ENCODE measurements at regions not wholly inside any gene's neighbourhood (a gene's known extent, or its start where the extent isn't known, plus 50 kb on each side); places are given as distances from the start of the nearest gene placed in this dataset.

DNA sequence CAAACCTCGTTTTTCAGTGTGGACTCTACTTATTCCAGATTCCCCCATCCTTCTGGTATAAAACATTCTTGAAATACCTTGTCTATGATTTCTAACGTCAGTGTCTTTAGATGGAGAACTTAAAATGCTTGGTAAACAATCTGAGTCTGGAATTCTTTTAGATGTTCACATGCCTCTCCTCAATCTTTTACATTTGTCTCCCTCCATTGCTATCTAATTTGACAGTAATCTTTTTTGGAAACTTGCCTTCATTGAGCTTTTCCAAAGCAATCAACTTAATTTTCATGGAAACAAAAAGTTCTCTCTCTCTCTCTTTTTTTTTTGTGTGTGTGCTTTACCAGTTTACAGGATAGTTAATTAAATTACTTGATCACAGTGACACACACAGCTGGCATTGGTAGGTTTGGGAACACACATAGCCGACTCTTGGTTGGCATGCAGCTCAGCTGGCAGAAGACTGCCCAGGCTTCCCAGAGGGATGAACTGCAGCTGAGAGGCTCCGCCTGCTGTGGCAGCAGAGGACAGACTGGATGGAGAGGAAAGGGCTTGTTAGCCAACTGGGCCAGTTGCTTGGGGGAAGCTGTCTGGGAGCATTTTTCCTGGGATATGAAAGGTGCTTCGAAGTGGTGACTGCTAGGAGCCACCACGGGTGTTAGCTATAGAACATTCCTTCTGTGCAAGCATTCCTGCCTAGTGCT lies 271.3 kb downstream of the ZSWIM6 start:
- Histone ChIP-seq H3K36me3 (ENCODE audit: low read depth) (no peaks in the 10 kb centered on the region), H3K4me1 (replicated peaks; ENCODE audit: insufficient read depth) (0 out of 2 replicates have a peak, but pooled peaks cover 7% of the 10 kb centered on the region), H3K27me3 (ENCODE audit: insufficient read depth, low read depth) (0 out of 2 replicates have a peak, but pooled peaks cover 10% of the 10 kb centered on the region), H3K27ac (no peak overlapping the region), H3K9me2 (ENCODE audit: insufficient read depth) (no peaks in the 10 kb centered on the region), H3K9me3 (ENCODE audit: insufficient read depth, low read depth) (no peaks in the 10 kb centered on the region), H3K4me2 (no peak overlapping the region), H4K20me1 (ENCODE audit: insufficient read depth) (no peaks in the 10 kb centered on the region), H3K4me3 (no peak overlapping the region), H2AFZ (no peak overlapping the region), H3K79me2 (ENCODE audit: low read depth) (no peaks in the 10 kb centered on the region), H3F3A (ENCODE audit: insufficient read depth, low read depth) (no peaks in the 10 kb centered on the region)
- TF ChIP-seq CTCF (conservative IDR thresholded peaks at IDR 0.05) = no peak
- TF ChIP-seq EZH2 (IDR thresholded peaks at IDR 0.05; ENCODE audit: low read depth) = no peak
- intact Hi-C loops (cut with micrococcal nuclease; ENCODE audit: unreplicated experiment) = no loop called here
- ChIA-PET CTCF (no interaction called here), POLR2A (ENCODE audit: unreplicated experiment) (no interaction called here)
- no TSS peak for BruUV-seq (replicated peaks)
- DNase-seq = no peak

GRCh38 chr5:61604076-61605025 lies 272.3 kb downstream of the ZSWIM6 start:
- Histone ChIP-seq H3K4me3 (no peak overlapping the region), H3K27ac (no peak overlapping the region), H3K9me2 (ENCODE audit: insufficient read depth) (no peaks in the 10 kb centered on the region), H4K20me1 (ENCODE audit: insufficient read depth) (no peaks in the 10 kb centered on the region), H2AFZ (no peak overlapping the region), H3K9me3 (ENCODE audit: insufficient read depth, low read depth) (no peaks in the 10 kb centered on the region), H3K27me3 (ENCODE audit: insufficient read depth, low read depth) (peaks cover 11% of the 10 kb centered on the region; the same call in 1 of the 2 replicates), H3F3A (ENCODE audit: insufficient read depth, low read depth) (no peaks in the 10 kb centered on the region), H3K4me2 (no peak overlapping the region), H3K4me1 (replicated peaks; ENCODE audit: insufficient read depth) (0 out of 2 replicates have a peak, but pooled peaks cover 7% of the 10 kb centered on the region), H3K79me2 (ENCODE audit: low read depth) (no peaks in the 10 kb centered on the region), H3K36me3 (ENCODE audit: low read depth) (no peaks in the 10 kb centered on the region)
- BruUV-seq (replicated peaks) = no TSS peak
- intact Hi-C loops (cut with micrococcal nuclease; ENCODE audit: unreplicated experiment) = no loop called here
- POLR2A ChIA-PET (ENCODE audit: unreplicated experiment) = no interaction called here
- peak in 1 of 2 experiments; percentile 40 for DNase-seq
- TF ChIP-seq EZH2 (IDR thresholded peaks at IDR 0.05; ENCODE audit: low read depth) = no peak
- no peak for TF ChIP-seq CTCF (conservative IDR thresholded peaks at IDR 0.05)
- CTCF ChIA-PET = no interaction called here

GRCh38 chr5:61609840-61610677 lies 278.0 kb downstream of the ZSWIM6 start:
- no peaks in the 10 kb centered on the region for H3F3A ChIP-seq (ENCODE audit: insufficient read depth, low read depth)
- H3K4me3 ChIP-seq = no peak overlapping the region
- no peaks in the 10 kb centered on the region for H3K4me1 ChIP-seq (replicated peaks; ENCODE audit: insufficient read depth)
- H3K36me3 ChIP-seq (ENCODE audit: low read depth) = no peaks in the 10 kb centered on the region
- TF ChIP-seq CTCF (conservative IDR thresholded peaks at IDR 0.05) = no peak
- TF ChIP-seq EZH2 (IDR thresholded peaks at IDR 0.05; ENCODE audit: low read depth) = no peak
- H3K27ac ChIP-seq = no peak overlapping the region
- no peaks in the 10 kb centered on the region for H3K9me3 ChIP-seq (ENCODE audit: insufficient read depth, low read depth)
- no peak overlapping the region for H2AFZ ChIP-seq
- no peak overlapping the region for H3K4me2 ChIP-seq
- H3K27me3 ChIP-seq (ENCODE audit: insufficient read depth, low read depth) = peaks cover 11% of the 10 kb centered on the region
- ChIA-PET POLR2A (ENCODE audit: unreplicated experiment) (no interaction called here), CTCF (no interaction called here)
- no peak for DNase-seq
- intact Hi-C loops (cut with micrococcal nuclease; ENCODE audit: unreplicated experiment) = no loop called here
- no peaks in the 10 kb centered on the region for H3K79me2 ChIP-seq (ENCODE audit: low read depth)
- no peaks in the 10 kb centered on the region for H3K9me2 ChIP-seq (ENCODE audit: insufficient read depth)
- no TSS peak for BruUV-seq (replicated peaks)
- H4K20me1 ChIP-seq (ENCODE audit: insufficient read depth) = no peaks in the 10 kb centered on the region
